A673 (cell line): ENCODE measurements at regions not wholly inside any gene's neighbourhood (a gene's known extent, or its start where the extent isn't known, plus 50 kb on each side); places are given as distances from the start of the nearest gene placed in this dataset.

ENCODE experiments used
- CTCF ChIP-seq: fragments of 300-800, 200-600 bp; sonication (generic); conservative IDR thresholded peaks from 2 replicates; pipeline ENCODE4 v1.5.1; 2017; ENCODE audit warnings: low read depth, mild to moderate bottlenecking, antibody characterized with exemption, low read length, moderate library complexity, mixed read lengths
- EZH2 ChIP-seq: fragments of 200-600 bp; sonication (generic); IDR thresholded peaks from 2 replicates; pipeline ENCODE4 v1.6.1; 2017; ENCODE audit warnings: borderline replicate concordance, low read depth, mild to moderate bottlenecking, mixed read lengths, antibody characterized with exemption, low read length; ENCODE audit not compliant: poor library complexity, severe bottlenecking

- TF ChIP-seq CTCF = no peak
- no peak for TF ChIP-seq EZH2
Observed at GRCh38 chr2:150325656-150326314, 161.7 kb downstream of the RND3 start.
